SK-N-MC (cell line): ENCODE measurements at regions not wholly inside any gene's neighbourhood (a gene's known extent, or its start where the extent isn't known, plus 50 kb on each side); places are given as distances from the start of the nearest gene placed in this dataset.

Experiments
- EZH2 ChIP-seq: fragments of 200-600 bp; sonication (generic); IDR thresholded peaks from one replicate; pipeline ENCODE4 v1.6.1; 2017; ENCODE audit warnings: antibody characterized with exemption
- FOXP2 ChIP-seq: optimal IDR thresholded peaks from 2 replicates; pipeline ENCODE3; 2011; ENCODE audit warnings: mild to moderate bottlenecking, moderate library complexity; ENCODE audit not compliant: insufficient read depth; ENCODE audit errors: extremely low read length, control extremely low read depth
- POLR2AphosphoS5 ChIP-seq: IDR thresholded peaks from 2 replicates; pipeline ENCODE4 v1.6.1; 2012; ENCODE audit warnings: mild to moderate bottlenecking, low read depth, low read length, borderline replicate concordance

DNA sequence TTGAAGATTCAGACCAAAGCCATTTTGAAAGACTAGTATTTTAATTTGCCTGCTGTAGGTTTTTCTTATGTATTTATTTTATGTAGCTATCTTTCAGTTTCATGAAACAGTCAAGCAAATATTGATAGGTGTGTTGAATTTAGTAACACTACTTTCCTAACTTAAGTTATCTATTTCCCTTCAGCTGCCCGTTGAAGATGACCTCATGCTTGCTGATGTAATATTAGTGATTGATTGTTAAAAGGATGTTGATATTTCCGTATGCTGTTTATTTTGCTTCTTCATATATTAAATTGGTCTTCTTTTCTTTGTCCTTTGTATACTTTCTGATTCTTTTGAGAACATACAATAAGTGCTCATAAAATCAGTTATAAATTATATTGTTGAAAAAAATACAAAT is 86.8 kb upstream of the CHORDC1 start:
- TF ChIP-seq EZH2 (no peak), POLR2AphosphoS5 (no peak), FOXP2 (no peak)
